ENCODE measurements at regions not wholly inside any gene's neighbourhood (a gene's known extent, or its start where the extent isn't known, plus 50 kb on each side); places are given as distances from the start of the nearest gene placed in this dataset.

- TF ChIP-seq, protein P1, sequence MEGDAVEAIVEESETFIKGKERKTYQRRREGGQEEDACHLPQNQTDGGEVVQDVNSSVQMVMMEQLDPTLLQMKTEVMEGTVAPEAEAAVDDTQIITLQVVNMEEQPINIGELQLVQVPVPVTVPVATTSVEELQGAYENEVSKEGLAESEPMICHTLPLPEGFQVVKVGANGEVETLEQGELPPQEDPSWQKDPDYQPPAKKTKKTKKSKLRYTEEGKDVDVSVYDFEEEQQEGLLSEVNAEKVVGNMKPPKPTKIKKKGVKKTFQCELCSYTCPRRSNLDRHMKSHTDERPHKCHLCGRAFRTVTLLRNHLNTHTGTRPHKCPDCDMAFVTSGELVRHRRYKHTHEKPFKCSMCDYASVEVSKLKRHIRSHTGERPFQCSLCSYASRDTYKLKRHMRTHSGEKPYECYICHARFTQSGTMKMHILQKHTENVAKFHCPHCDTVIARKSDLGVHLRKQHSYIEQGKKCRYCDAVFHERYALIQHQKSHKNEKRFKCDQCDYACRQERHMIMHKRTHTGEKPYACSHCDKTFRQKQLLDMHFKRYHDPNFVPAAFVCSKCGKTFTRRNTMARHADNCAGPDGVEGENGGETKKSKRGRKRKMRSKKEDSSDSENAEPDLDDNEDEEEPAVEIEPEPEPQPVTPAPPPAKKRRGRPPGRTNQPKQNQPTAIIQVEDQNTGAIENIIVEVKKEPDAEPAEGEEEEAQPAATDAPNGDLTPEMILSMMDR (conservative IDR thresholded peaks at IDR 0.05; ENCODE audit: low read depth, low read length), result no peak
- no peak for TF ChIP-seq EZH2 (IDR thresholded peaks at IDR 0.05; ENCODE audit: borderline replicate concordance, low read depth, low read length, poor library complexity, severe bottlenecking)
These were observed 531.8 kb upstream of the PRMT6 start for GRCh38 chr1:106524631-106525030.

Data from A673 (cell line).